ENCODE measurements at regions not wholly inside any gene's neighbourhood (a gene's known extent, or its start where the extent isn't known, plus 50 kb on each side); places are given as distances from the start of the nearest gene placed in this dataset.

DNA sequence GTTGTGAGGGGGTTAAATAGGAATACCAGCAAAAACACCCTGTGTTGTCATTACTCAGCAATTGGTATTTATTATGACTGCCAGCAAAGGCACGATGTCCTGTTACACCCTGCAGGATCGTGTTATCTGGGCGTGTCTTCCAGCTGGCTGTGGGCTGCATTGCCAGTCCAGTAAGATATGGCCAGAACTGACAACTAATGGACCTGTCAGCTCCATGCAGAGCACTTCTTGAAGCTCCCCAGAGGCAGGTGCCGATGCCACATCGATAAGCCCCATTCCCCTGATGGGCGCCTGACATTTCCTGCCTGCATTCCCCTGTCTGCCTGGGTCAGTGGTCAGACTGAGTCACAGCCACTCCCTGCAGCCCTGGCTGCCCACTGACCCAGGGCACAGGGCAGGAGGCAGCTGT lies 79.7 kb upstream of the RASGRF1 start:
- H3K4me3 ChIP-seq (ENCODE audit: low read length) = no peak overlapping the region
- no peaks in the 10 kb centered on the region for H3K9me3 ChIP-seq (ENCODE audit: insufficient read depth, low read depth, low read length)
- H3K4me1 ChIP-seq (ENCODE audit: insufficient read depth, low read length) = peaks cover 11% of the 10 kb centered on the region
- H3K36me3 ChIP-seq (ENCODE audit: insufficient read depth, low read length) = no peaks in the 10 kb centered on the region
- no peak overlapping the region for H3K27ac ChIP-seq (ENCODE audit: low read depth, low read length)
- no peaks in the 10 kb centered on the region for H3K27me3 ChIP-seq (ENCODE audit: insufficient read depth, low read length)
- H3K9ac ChIP-seq (ENCODE audit: low read depth, low read length) = no peak overlapping the region
- 84% methylated on average over 6 of the region's 6 CpGs for WGBS

DNA sequence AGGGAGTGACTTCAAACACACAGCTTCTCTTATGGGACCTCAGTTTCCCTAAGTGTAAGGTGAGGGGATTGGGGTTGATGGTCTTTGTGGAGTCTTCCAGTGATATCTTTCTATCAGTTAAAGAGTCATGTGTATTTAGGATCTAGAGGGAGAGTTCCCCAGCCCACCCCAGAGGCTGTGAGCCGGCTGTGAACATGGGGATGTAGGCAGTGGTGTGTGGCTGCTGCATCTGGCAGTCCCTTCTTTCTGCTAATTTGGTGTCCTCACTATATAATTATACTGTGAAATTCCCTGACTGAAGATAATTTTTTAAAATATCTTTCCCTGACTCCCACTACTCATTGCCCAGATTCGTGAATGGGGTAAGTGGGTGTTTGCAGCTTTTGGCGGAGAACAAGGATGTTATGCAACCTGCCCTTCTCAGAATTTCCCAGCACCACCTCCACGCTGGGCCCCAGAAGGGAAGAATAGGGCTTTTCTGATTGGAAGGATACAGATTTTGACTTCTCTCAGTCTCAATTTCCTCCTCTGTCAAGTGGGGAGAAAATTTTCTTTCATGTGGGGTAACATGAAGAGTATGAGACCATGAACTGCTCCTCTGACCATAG lies 79.0 kb upstream of the RASGRF1 start:
- H3K27me3 ChIP-seq (ENCODE audit: insufficient read depth, low read length) = no peaks in the 10 kb centered on the region

DNA sequence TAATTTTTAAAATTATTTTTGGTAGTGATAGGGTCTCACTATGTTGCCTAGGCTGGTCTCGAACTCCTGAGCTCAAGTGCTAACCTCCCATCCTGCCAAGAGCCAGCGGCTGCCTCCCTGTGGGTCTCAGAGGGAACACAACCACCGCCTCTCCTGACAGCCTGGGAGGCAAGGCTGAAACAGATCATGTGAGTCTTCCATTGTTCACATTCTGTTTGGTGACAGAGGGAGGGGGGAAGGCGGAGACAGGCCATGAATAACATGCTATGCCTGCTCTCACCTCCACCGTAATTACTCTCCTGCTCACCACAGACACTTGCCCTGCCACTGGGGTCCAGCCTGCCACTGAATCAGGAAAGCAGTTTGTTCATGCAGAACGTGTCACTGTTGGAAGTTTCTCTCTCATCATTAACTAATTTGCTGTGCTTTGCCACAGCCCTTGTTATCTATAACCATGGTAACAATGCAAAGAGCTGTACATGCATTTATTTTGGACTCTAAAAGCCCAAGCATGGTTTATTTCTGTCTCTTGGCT lies 78.4 kb upstream of the RASGRF1 start:
- Histone ChIP-seq H3K4me1 (ENCODE audit: insufficient read depth, low read length) (peaks cover 11% of the 10 kb centered on the region), H3K9ac (ENCODE audit: low read depth, low read length) (no peak overlapping the region), H3K27me3 (ENCODE audit: insufficient read depth, low read length) (no peaks in the 10 kb centered on the region), H3K36me3 (ENCODE audit: insufficient read depth, low read length) (no peaks in the 10 kb centered on the region), H3K9me3 (ENCODE audit: insufficient read depth, low read depth, low read length) (no peaks in the 10 kb centered on the region), H3K27ac (ENCODE audit: low read depth, low read length) (no peak overlapping the region), H3K4me3 (ENCODE audit: low read length) (no peak overlapping the region)
- WGBS = 40% methylated on average over 6 of the region's 6 CpGs

More for the DNA sequence above, 79.0 kb upstream of the RASGRF1 start:
- Histone ChIP-seq H3K27ac (ENCODE audit: low read depth, low read length) (no peak overlapping the region), H3K4me3 (ENCODE audit: low read length) (no peak overlapping the region), H3K4me1 (ENCODE audit: insufficient read depth, low read length) (peaks cover 11% of the 10 kb centered on the region), H3K9me3 (ENCODE audit: insufficient read depth, low read depth, low read length) (no peaks in the 10 kb centered on the region), H3K9ac (ENCODE audit: low read depth, low read length) (no peak overlapping the region), H3K36me3 (ENCODE audit: insufficient read depth, low read length) (no peaks in the 10 kb centered on the region)
- WGBS = 85% methylated on average over 1 of the region's 4 CpGs

DNA sequence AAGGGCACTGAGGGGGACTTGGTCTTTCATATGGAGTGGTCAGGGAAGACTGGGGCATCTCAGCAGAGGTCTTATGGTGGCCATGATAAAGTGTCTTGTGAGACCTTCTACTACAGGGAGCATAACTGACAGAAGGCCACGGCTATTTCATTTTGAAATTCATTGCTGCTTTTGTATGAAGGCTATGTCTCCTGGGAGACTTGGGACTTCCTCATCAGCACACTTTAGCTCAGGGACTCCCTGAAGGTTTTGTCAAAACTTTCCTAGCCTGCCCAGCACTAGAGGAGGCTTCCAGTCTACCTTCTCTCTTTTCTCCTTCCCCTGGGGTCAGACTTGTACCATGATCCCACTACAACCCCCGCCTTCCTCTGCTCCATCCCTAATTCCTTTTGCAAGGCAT lies 77.2 kb upstream of the RASGRF1 start:
- Histone ChIP-seq H3K27me3 (ENCODE audit: insufficient read depth, low read length) (no peaks in the 10 kb centered on the region), H3K36me3 (ENCODE audit: insufficient read depth, low read length) (no peaks in the 10 kb centered on the region), H3K27ac (ENCODE audit: low read depth, low read length) (no peak overlapping the region), H3K9ac (ENCODE audit: low read depth, low read length) (no peak overlapping the region), H3K9me3 (ENCODE audit: insufficient read depth, low read depth, low read length) (no peaks in the 10 kb centered on the region), H3K4me1 (ENCODE audit: insufficient read depth, low read length) (peaks cover 11% of the 10 kb centered on the region), H3K4me3 (ENCODE audit: low read length) (no peak overlapping the region)
- WGBS = 92% methylated on average over 2 of the region's 2 CpGs

DNA sequence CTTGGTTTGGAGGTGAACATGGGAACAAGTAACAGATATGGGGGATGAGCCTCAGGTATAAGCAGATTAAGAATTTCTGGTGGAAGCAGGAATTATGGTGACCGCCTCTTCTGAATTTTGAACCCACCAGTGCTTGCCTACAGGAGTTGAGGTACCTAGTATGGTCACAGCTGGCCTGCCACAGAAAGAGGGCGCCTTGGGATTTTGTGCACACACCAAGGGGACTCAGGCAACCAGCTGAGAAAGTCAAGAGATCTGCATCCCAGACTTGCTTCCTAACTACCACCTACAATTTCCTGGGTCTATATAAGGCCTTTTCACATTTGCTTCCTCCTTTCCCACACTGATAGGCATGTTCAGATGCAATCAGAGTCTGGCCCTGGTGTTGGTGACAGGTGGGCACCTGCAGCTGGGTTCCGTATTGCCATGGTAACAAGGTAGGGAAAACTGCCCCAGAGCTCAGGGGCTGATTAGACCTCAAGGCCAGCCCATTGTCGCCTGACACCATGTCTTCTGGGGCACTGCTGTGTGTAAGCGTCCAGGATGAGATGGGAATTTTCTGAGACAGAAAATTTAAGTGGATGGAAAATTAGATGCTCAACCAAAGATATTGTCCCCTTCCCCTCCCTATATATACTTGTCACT lies 75.9 kb upstream of the RASGRF1 start:
- H3K9ac ChIP-seq (ENCODE audit: low read depth, low read length) = no peak overlapping the region
- no peaks in the 10 kb centered on the region for H3K9me3 ChIP-seq (ENCODE audit: insufficient read depth, low read depth, low read length)
- no peak overlapping the region for H3K27ac ChIP-seq (ENCODE audit: low read depth, low read length)
- 88% methylated on average over 5 of the region's 5 CpGs for WGBS
- H3K27me3 ChIP-seq (ENCODE audit: insufficient read depth, low read length) = no peaks in the 10 kb centered on the region
- no peaks in the 10 kb centered on the region for H3K36me3 ChIP-seq (ENCODE audit: insufficient read depth, low read length)
- H3K4me3 ChIP-seq (ENCODE audit: low read length) = no peak overlapping the region
- H3K4me1 ChIP-seq (ENCODE audit: insufficient read depth, low read length) = peaks cover 5% of the 10 kb centered on the region; the same call in 1 of the 2 replicates

DNA sequence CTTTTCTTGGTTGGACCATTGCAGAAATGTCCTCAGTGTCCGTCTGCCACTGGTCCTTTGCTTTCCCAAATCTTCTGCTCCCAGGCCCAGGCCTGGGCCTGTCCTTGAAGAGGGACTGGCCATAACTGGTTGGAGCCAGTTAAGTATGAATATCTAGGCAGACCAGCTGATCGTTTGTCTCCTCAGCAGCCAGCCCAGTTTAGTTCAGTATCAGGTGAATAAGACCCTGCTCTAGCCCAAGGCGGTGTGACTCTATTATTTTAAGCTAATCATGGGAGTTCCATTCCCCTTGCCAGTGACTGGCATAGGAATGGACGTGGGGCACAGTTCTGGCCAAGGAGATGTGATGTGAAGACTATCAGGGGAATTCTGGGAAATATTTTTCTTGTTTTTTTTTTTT lies 73.9 kb upstream of the RASGRF1 start:
- Histone ChIP-seq H3K4me3 (ENCODE audit: low read length) (no peak overlapping the region), H3K9ac (ENCODE audit: low read depth, low read length) (no peak overlapping the region), H3K4me1 (ENCODE audit: insufficient read depth, low read length) (peaks cover 5% of the 10 kb centered on the region; the same call in 1 of the 2 replicates), H3K9me3 (ENCODE audit: insufficient read depth, low read depth, low read length) (no peaks in the 10 kb centered on the region), H3K27me3 (ENCODE audit: insufficient read depth, low read length) (no peaks in the 10 kb centered on the region), H3K27ac (ENCODE audit: low read depth, low read length) (no peak overlapping the region), H3K36me3 (ENCODE audit: insufficient read depth, low read length) (no peaks in the 10 kb centered on the region)
- WGBS = 90% methylated on average over 4 of the region's 4 CpGs

DNA sequence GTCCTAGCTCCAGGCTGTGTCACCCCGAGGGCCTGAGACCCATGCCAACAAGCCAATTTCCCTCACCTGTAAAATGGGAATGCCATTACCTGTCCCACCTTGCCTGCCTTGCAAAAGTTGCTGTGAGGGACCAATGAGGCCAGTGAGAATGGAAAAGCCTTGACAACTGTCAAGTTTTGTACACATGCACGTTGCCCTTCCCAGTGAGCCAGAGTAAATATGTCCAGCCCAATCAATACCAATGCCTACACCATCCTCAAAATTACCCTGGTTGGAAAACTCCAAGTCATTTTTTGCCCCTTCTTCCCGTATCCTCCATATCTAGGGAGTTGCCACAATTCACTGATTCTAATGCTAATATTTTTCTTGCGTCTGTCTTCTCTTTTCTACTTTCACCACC lies 73.5 kb upstream of the RASGRF1 start:
- WGBS = 91% methylated on average over 4 of the region's 4 CpGs

DNA sequence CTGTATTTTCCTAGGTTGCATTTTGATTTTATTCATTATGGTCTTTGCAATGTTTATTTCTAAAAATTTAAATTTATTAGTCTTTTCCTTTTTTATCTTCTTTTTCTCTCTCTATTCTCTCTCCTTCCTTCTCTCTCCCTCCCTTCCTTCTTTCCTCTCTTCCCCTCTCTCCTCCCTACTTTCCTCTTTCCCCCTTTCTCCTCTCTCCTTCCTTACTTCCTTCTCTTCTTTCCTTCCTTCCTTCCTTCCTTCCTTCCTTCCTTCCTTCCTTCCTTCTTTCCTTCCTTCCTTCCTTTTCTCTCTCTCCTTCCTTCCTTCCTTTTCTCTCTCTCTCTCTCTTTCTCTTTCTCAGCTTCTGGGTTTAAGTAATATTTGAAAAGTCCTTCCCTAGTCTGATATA lies 72.8 kb upstream of the RASGRF1 start:
- no peaks in the 10 kb centered on the region for H3K27me3 ChIP-seq (ENCODE audit: insufficient read depth, low read length)
- no peak overlapping the region for H3K4me3 ChIP-seq (ENCODE audit: low read length)
- no peaks in the 10 kb centered on the region for H3K36me3 ChIP-seq (ENCODE audit: insufficient read depth, low read length)
- H3K9ac ChIP-seq (ENCODE audit: low read depth, low read length) = no peak overlapping the region
- no peaks in the 10 kb centered on the region for H3K9me3 ChIP-seq (ENCODE audit: insufficient read depth, low read depth, low read length)
- no peaks in the 10 kb centered on the region for H3K4me1 ChIP-seq (ENCODE audit: insufficient read depth, low read length)
- H3K27ac ChIP-seq (ENCODE audit: low read depth, low read length) = no peak overlapping the region

More for the DNA sequence above, 73.5 kb upstream of the RASGRF1 start:
- Histone ChIP-seq H3K27me3 (ENCODE audit: insufficient read depth, low read length) (no peaks in the 10 kb centered on the region), H3K9me3 (ENCODE audit: insufficient read depth, low read depth, low read length) (no peaks in the 10 kb centered on the region), H3K4me1 (ENCODE audit: insufficient read depth, low read length) (peaks cover 1% of the 10 kb centered on the region; the same call in 1 of the 2 replicates), H3K27ac (ENCODE audit: low read depth, low read length) (no peak overlapping the region), H3K36me3 (ENCODE audit: insufficient read depth, low read length) (no peaks in the 10 kb centered on the region), H3K9ac (ENCODE audit: low read depth, low read length) (no peak overlapping the region), H3K4me3 (ENCODE audit: low read length) (no peak overlapping the region)

DNA sequence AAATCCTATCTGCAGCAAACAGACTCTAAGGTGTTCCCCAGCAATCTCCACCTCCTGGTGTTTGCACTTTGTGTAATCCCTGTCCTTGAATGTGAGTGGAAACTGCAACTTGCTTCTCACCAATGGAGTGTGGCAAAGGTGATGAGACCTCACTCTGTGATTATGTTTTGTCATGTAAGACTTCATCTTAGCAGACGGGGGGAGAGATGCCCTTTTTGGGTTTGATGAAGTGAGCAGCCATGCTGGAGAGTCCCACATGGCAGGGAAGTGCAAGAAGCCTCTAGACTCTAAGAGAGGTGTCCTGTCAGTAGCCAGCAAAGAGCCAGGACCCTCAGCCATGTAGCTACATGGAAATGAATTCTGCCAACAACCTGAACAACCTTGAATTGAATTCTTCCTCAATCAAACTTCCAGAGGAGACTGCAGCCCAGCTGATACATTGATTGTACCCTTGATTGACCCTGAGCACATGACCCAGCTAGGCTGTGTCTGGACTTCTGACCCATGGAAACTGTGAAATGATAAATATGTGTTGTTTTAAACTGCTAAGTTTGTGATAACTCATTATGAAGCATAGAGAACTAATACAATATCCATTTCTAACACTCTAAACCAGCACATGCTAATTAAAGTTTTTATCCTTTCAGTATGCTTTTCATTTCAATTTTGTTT lies 71.4 kb upstream of the RASGRF1 start:
- WGBS = 36% methylated on average over 1 of the region's 1 CpG
- Histone ChIP-seq H3K36me3 (ENCODE audit: insufficient read depth, low read length) (no peaks in the 10 kb centered on the region), H3K9me3 (ENCODE audit: insufficient read depth, low read depth, low read length) (no peaks in the 10 kb centered on the region), H3K27ac (ENCODE audit: low read depth, low read length) (no peak overlapping the region), H3K4me3 (ENCODE audit: low read length) (no peak overlapping the region), H3K9ac (ENCODE audit: low read depth, low read length) (no peak overlapping the region), H3K27me3 (ENCODE audit: insufficient read depth, low read length) (no peaks in the 10 kb centered on the region), H3K4me1 (ENCODE audit: insufficient read depth, low read length) (no peaks in the 10 kb centered on the region)

DNA sequence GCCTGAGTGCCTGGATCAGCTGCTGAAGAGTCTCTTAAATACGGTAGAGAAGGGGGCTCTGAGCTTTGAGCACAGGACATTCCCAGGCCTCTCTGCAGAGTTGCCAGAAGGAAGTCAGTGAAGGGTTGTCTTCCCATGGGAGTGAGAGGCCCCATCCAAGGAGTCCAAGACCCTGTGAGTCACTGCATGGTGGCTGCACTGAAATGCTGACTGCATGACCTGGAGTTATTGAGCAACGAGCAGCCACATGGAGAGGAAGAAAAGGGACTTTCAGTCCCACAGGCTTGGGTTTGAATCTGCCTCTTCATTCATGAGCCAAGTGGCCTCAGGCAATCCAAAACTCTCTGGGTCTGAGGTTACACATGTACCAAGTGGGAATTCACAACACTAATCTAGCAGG lies 69.6 kb upstream of the RASGRF1 start:
- Histone ChIP-seq H3K27ac (ENCODE audit: low read depth, low read length) (no peak overlapping the region), H3K4me3 (ENCODE audit: low read length) (no peak overlapping the region), H3K36me3 (ENCODE audit: insufficient read depth, low read length) (no peaks in the 10 kb centered on the region), H3K9me3 (ENCODE audit: insufficient read depth, low read depth, low read length) (no peaks in the 10 kb centered on the region), H3K27me3 (ENCODE audit: insufficient read depth, low read length) (no peaks in the 10 kb centered on the region), H3K9ac (ENCODE audit: low read depth, low read length) (no peak overlapping the region), H3K4me1 (ENCODE audit: insufficient read depth, low read length) (0 out of 2 replicates have a peak, but pooled peaks cover under 1% of the 10 kb centered on the region)
- 91% methylated on average over 2 of the region's 2 CpGs for whole genome bisulfite sequencing
